GM18511 (cell line): ENCODE measurements at regions not wholly inside any gene's neighbourhood (a gene's known extent, or its start where the extent isn't known, plus 50 kb on each side); places are given as distances from the start of the nearest gene placed in this dataset.
"Not testable (repeated sequence)": the region's sequence is repeated elsewhere in the genome, so short reads cannot be mapped to it uniquely, and the experiment has no call there.

ENCODE experiments used
- ATAC-seq: cut with Tn5 transposase; IDR thresholded peaks from one replicate; pipeline ENCODE4 v1.9.1; 2021; ENCODE audit warnings: mild to moderate bottlenecking, moderate library complexity; ENCODE audit not compliant: unreplicated experiment

DNA sequence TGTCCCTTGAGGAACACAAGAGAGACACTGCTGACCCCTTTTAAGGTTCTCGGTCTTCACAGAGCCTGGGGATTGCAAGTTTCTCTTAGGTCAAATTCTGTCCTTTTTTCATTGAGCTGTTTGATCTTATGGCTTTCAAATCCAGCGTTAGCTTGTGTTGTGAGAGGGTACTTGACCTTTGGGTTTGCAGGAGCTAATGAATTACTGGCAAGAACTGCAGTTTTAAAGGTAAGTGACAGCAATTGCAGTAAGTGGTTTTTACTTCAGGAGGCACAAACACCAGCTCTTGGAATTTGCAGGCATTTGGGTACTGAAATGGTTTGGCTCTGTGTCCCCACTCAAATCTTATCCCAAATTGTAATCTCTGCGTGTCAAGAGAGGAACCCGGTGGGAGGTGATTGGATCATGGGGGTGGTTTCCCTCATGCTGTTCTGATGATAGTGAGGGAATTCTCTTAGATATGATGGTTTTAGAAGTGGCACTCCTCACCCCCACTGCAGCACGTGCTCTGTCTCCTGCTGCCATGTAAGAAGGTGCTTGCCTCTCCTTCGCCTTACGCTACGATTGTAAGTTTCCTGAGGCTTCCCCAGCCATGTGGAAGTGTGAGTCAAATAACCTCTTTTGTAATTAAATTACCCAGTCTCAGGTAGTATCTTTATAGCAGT is 134.5 kb upstream of the LYPLAL1 start:
- ATAC-seq, result no peak

DNA sequence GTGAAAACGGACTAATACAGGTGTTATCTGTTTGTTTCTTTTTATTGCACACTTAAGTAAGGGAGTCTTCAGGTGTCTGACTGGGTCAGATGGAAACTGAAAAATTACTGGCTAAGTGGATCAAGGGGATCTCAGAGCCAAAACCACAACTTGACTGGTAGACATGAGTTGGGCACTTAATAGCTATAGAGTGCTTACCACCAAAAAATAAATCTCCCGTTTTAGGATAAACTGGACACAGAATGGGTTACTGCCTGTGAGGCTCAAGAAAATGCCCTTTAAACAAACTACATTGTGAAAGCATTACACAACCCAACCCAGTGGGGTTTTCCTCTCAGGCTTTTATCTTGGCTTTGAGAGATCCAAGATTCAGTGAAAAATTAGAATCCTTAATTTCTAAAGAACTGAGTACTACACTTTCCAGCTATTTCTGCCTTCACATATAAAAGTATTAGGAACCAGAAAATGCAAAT is 134.0 kb upstream of the LYPLAL1 start:
- no peak for ATAC-seq

DNA sequence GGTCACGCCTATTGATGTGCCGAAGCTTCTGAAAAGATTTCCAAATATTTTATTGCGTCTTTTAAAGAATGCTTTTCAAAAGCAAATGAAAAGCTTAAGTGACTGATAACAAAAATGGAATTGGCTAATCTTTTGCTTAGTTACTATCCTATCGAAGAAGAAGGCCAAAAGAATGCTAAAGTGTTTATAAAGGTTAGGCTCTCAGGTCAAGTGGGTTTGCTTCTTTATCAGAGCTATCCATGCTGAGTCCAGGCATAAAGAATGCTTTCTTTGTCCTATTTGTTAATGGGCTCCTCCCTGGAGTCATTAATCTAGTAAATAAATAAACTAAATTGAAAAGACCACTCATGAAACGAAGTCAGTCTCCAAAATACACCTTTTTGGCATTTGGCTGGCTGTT is 133.4 kb upstream of the LYPLAL1 start:
- ATAC-seq, result no peak

DNA sequence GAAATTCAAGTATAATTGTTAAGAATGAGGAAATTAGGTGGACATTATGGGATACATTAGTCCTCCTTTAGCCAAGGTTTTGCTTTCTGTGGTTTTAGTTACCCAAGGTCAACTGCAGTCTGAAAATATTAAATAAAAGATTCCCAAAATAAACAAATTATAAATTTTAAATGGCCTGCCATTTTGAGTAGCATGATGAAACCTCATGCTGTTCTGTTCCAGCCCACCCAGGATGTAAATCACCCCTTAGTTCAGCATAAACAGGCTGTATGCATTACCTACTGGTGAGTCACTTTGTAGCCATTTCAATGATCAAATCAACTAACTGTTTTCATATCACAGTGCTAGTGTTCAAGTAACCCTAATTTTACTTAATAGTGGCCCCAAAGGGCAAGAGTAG is 132.5 kb upstream of the LYPLAL1 start:
- no peak for ATAC-seq

DNA sequence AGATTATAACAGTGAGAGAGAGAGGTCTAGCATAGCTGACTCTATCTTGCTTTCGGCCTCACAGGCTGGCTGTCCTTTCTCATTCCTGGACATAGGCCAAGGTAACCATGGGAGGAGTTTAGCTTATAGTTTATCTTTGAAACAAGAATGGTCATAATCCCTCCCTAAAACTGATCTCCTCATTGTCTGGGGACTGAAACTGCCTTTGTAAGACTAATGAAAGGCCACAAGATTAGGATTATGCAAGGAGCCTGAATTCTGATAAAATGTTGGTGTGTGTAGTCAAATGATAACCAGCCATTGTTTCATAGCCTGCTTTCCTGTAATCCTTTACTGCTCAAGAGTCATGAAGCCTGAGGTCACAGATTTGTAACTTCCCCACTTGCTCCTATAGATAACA is 131.9 kb upstream of the LYPLAL1 start:
- ATAC-seq, result no peak

DNA sequence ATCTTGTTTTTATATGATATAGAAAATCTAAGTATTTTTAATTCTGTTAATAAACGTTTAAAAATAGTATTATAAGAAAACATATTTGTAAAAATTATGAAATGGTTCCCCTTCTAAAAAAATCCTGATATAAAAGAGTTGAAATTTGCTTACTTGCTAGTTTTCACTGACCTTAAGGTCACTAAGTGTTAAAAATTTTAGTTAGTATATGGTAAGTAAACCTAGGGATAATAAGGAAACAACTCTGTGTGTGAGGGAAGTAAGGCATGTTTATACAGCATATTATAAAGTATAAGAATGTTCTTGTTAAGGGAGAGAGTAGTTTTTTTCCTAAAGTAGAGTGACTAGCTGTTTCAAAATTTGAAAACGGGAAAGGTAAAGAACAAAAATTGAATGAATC is 130.9 kb upstream of the LYPLAL1 start:
- ATAC-seq, result no peak

DNA sequence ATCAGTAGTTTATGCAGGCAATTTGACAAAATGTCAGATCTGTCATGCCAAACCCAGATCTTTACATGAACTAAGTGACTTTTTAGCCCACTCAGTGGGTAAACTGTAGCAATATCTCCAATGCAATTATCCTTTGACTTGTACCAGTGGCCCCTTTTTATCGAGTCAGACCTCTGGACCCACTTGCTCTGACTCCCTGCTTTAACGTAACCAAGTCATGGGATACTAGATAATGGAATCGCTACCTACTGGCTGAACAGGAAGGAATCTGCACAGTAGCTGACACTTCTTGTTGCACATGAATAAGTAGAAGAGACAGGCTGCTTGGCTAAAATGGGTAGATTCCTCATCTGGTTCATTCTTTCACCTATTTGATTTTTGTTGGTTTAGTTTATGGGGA is 128.4 kb upstream of the LYPLAL1 start:
- ATAC-seq, result no peak

DNA sequence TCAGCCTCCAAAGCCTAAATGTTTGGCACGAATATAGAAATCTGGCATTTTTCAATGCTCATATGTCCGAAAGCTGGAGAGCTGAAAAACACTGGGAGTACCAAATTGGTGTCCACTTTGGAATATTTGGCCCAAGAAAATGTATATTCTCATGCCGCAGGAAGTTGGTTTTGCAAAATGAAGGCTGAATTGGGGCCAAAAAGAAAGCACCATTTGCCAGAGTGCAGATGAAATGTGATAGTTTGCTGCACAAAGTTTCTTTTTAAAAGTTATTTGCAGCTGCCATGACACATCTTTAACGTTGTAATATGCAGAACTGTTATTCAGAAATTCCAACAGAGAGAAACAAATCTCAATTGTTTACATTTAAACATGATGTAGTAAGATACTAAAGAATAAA is 124.2 kb upstream of the LYPLAL1 start:
- ATAC-seq, result no peak

DNA sequence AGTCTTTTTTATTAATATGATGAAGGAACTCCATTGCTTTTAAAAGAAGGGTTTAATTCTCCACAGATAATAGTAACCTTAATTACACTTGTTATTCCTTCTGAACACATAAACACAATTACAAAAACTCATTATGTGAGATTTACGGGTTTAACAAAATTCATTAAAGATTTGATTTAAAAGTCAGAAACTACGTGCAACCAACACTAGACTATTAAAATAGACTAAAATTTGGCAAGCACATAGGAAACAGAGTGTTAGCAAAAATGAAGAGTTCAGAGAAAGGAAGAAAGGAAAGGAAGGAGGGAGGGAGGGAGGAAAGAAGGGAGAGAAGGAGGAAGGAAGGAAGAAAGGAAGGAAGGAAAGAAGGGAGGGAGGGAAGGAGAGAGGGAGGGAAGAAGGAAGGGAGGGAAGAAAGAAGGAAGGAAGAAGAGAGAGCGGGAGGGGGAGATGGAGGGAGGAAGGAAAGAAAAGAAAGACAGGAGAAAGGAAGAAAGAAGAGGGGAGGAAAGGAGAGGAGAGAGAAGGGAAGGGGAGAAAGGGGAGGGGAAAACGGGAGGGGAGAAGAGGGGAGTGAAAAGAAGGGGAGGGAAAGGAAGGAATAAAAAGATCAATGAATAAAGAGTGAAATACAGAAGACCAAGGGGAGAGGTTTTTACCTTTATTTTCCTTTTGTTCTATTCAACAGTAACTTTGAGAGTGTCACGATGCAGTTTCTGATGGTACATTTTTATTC is 123.4 kb upstream of the LYPLAL1 start:
- no peak for ATAC-seq

DNA sequence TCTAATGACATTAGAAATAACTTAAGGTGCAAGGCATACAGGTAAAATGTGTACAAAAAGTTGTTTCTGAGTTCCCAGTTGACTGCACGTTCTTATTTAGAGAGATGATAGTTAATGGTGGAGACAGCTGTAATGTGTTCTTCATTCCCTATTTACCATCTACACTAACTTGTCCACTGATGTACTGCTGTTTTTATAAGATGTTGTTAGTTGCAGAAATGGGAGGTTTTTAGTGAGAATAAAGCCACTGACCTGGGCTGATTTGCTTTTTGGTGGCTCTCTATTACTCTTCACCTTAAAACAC is 122.9 kb upstream of the LYPLAL1 start:
- no peak for ATAC-seq

DNA sequence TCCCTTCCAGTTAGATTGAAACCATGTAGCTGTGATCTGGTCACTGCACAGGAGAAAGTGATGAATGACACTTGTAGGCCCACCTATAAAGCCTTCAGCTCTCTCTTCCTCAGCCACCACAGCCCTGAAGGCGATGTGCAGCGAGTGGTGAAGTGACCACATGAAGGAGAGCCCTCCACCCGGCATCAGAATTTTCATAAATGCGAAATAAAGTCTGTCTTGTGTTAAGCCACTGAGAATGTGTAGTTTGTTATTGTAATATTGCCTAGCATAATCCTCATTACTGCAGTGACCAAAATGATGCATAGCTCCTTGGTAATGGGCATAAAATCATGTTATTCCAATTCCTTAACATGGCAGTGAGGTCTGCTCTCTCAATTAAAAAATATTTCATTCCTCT is 122.1 kb upstream of the LYPLAL1 start:
- ATAC-seq, result no peak

DNA sequence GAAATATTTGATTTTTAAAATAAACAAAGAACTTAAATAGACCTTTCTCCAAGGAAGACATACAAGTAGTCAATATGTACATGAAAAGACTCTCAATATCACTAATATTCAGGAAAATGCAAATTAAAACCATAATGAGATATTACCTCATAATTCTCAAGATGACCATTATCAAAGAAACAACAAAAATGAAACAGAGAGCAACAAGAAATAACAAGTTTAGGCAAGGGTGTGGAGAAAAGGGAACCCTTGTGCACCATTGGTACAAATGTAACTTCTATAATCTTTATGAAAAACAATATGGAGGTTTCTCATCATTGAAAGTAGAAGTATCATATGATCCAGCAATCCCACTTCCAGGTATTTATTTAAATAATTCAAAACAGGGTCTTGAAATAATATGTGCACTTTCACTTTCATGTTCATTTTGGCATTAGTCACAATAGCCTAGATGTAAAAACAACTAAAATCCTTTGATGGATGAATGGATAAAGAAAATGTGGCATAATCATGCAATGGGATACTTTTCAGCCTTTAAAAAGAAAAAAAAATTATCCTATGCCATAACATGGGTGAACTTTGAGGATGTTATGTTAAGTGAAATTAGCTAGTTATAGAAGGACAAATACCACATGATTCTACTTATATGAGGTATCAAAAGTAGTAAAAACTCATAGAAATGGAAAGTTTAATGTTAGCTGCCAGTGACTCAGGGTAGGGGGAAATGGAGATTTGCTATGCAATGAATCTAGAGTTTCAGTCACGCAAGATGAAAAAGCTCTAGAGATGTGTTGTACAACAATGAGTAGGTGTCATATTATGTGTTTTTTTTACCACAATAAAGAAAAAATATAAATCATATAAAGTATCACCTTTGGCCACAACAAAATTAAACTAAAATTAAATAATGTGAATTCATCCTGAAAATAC is 114.5 kb upstream of the LYPLAL1 start:
- no peak for ATAC-seq

DNA sequence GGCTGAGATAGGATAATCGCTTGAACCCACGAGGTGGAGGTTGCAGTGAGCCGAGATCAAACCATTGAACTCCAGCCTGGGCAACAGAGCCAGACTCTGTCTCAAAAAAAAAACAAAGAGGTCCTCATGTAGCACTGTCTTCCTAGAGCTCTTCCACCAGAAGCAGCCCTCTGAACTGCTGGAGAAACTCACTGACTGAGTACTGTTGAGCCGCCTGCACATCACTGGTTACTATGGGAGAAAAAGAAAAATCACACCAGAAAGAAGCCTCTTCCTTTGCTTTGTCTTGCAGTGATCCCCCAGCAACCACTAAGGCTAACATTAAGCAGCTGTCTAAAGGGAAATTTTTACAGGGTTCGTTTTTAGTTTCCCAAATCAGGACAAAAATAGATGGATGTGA is 112.9 kb upstream of the LYPLAL1 start:
- no peak for ATAC-seq

DNA sequence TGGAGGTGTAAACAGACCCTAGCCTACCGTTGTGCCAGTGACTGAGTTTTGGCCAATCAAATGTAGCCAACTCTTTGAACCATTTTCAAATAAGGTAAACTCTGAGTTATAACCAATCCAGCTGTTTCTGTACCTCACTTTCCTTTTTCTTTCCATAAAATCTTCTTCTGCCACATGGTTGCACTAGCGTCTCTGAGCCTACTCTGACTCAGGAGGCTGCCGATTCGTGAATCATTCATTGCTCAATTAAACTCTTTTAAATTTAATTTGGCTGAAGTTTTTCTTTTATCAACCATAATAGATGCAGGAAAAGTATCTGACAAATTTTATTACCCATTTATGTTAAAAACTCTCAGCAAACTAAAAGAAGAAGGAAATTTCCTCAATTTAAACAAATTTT is 111.5 kb upstream of the LYPLAL1 start:
- ATAC-seq, result no peak

DNA sequence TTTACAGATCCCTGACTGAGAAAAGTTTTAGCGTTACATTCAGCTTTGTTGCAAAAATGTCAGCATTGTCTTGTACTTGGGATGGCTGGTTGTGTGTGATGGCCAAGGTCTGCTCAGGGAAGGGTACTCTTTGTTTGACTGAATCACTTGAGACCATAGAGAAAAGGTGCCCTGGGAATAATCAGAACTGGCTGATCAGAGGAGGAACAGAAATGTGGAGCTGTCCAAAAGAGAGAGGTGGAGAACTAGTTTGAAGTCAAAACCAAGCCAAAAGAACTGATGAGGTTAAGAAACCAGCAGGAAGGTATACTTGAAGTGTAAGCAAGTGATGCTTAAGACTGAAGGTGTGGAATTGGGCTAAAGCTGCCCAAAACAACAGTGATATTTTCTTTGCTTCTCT is 107.6 kb upstream of the LYPLAL1 start:
- no peak for ATAC-seq

DNA sequence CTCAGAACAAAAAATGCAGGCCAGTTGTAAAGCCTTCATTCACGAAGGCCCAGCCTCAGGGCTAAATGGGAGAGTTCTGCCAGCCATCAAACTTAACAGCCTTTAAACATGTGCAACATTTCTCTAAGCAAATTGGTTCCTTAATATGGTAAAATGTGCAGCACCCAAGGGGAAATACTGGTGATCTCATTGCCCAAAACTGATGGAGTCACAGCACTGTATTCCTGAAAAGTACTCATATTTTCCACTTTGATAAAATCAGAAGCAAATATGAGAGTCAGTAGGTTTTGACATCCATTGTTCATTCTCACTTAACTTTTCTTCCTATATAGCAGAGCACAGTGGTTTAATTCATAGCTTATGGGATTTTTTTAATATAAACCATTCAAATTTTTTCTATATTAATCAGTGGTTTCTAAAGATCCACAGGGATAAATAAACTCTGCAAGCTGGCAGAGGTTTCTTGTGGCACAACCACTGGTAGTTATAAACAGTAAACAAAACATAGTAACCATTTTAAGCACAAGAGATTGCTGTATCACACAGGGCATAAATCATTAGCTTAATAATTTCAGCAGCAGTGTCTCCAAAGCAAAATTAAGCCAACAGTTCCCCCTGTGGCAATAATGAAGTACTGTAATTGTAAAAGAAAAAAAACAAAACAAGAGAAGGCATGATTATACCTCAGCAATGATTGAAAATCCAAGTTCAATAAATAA is 106.9 kb upstream of the LYPLAL1 start:
- peak; percentile 57 for ATAC-seq

DNA sequence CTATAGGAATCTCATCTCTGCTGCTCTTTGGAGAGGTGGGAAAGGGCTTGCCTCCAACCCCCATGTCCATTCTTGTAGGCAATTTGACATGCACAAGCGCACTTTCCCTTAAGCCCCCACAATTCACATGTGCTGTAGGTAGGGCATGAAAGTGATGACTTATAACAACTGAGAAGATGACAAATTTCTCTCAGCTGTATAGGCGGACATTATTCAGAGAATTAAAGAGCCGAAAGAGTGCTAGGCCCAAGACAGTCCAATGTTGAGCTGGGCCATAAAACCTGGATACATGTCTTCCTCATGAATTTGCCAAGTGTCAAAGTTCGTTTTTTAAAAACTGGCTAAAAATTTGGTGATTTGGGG is 106.3 kb upstream of the LYPLAL1 start:
- peak; percentile 10 for ATAC-seq

DNA sequence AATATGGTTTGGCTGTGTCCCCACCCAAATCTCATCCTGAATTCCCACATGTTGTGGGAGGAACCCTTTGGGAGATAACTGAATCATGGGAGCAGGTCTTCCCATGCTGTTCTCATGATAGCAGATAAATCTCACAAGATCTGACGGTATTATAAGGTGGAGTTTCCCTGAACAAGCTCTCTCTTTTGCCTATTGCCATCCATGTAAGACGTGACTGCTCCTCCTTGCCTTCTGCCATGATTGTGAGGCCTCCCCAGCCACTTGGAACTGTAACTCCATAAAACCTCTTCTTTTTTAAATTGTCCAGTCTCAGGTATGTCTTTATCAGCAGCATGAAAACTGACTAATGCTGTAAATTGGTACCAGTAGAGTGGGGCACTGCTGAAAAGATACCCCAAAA is 103.3 kb upstream of the LYPLAL1 start:
- not testable (repeated sequence) for ATAC-seq

DNA sequence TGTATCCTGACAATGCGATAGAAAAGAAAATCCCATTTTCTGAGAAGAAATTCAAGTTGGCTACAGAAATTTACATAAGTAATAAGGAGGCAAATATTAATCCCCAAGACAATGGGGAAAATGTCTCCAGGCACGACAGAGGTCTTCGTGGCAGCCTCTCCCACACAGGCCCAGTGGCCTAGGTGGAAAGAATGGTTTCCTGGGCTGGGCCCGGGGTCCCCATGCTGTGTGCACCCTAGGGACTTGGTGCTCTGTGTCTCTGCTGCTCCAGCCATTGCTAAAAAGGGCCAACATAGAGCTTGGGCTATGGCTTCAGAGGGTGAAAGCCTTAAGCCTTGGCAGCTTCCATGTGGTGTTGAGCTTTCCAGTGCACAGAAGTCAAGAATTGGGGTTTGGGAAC is 102.5 kb upstream of the LYPLAL1 start:
- ATAC-seq, result no peak

DNA sequence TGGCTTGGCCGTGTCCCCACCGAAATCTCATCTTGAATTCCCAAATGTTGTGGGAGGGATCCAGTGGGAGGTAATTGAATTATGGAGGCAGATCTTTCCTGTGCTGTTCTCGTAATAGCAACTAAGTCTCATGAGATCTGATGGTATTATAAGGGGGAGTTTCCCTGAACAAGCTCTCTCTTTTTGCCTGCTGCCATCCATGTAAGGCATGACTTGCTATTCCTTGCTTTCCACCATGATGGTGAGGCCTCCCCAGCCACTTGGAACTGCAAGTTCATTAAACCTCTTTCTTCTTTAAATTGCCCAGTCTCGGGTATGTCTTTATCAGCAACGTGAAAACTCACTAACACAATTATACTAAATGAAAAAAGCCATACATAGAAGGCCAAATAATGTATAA is 101.3 kb upstream of the LYPLAL1 start:
- no peak for ATAC-seq

DNA sequence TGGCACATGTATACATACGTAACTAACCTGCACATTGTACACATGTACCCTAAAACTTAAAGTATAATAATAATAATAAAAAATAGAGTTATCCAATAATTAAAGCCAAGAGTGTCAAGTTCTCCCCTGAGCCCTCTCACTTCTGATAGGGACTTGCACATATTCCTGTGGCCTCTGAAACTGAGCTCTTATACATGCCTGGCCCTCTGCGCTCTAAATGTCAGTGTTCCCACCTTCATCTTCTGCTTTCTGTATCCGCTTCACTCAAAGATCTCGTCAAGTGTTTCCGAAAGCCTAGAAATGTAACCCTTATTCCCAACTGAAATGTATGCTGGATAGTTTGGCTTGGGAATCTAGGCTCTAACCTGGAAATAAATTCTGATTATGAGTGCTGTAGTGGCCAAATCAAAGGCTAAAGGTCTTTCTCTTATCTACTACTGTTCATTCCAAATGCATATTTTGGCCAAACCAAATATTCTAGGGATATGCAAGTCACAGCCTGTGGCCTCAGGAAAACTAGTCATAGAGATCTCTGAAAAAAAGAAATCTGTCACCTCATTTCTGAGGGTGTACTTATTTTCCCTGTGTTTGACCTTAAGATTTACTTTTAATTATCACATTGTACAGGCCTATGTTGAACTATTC is 99.5 kb upstream of the LYPLAL1 start:
- ATAC-seq, result no peak
